OCI-LY3 (cell line): ENCODE measurements at regions not wholly inside any gene's neighbourhood (a gene's known extent, or its start where the extent isn't known, plus 50 kb on each side); places are given as distances from the start of the nearest gene placed in this dataset.

Source experiments
- CTCF ChIP-seq: fragments of 200-600, 300-600 bp; sonication (generic); IDR thresholded peaks from 2 replicates; pipeline ENCODE4 v1.5.1; 2014; ENCODE audit warnings: antibody characterized with exemption, low read length, low read depth
- EZH2phosphoT487 ChIP-seq: fragments of 200-600 bp; shearing (Covaris generic); IDR thresholded peaks from 2 replicates; pipeline ENCODE4 v1.6.1; 2018; ENCODE audit warnings: antibody characterized with exemption, mixed run types, low read depth

GRCh38 chr22:49509016-49509415, 318.7 kb downstream of the BRD1 start:
- no peak for TF ChIP-seq CTCF
- TF ChIP-seq EZH2phosphoT487, result no peak
